Fibroblast of the aortic adventitia (primary cell): ENCODE measurements at regions not wholly inside any gene's neighbourhood (a gene's known extent, or its start where the extent isn't known, plus 50 kb on each side); places are given as distances from the start of the nearest gene placed in this dataset.

Experiments
- DNase-seq: peaks from one replicate; pipeline ENCODE4 v3.0.0-alpha.2; 2010; ENCODE audit warnings: low read depth
- H3K4me3 ChIP-seq: 2 replicates; pipeline ENCODE4 v1.5.1; 2011; ENCODE audit warnings: low read depth, mild to moderate bottlenecking, control low read depth, low read length, moderate library complexity
- CTCF ChIP-seq: IDR thresholded peaks from 2 replicates; pipeline ENCODE4 v1.5.1; 2011; ENCODE audit warnings: mild to moderate bottlenecking, low read length, control low read depth, inconsistent platforms; ENCODE audit not compliant: insufficient read depth

GRCh38 chr16:13492046-13492445, 427.9 kb upstream of the ERCC4 start:
- no peak overlapping the region for H3K4me3 ChIP-seq
- DNase-seq, result no peak
- TF ChIP-seq CTCF, result no peak

GRCh38 chr16:13503960-13504635, 415.9 kb upstream of the ERCC4 start:
- no peak for TF ChIP-seq CTCF
- H3K4me3 ChIP-seq, result no peak overlapping the region
- DNase-seq, result no peak

GRCh38 chr16:13507530-13507929, 412.4 kb upstream of the ERCC4 start:
- TF ChIP-seq CTCF, result no peak

GRCh38 chr16:13510425-13511151, 409.4 kb upstream of the ERCC4 start:
- no peak for TF ChIP-seq CTCF
- DNase-seq, result no peak
- H3K4me3 ChIP-seq, result no peak overlapping the region

More at GRCh38 chr16:13507530-13507929, 412.4 kb upstream of the ERCC4 start:
- no peak overlapping the region for H3K4me3 ChIP-seq
- no peak for DNase-seq

- TF ChIP-seq CTCF, result no peak
- H3K4me3 ChIP-seq, result no peak overlapping the region
- DNase-seq, result no peak
Measured at GRCh38 chr16:13517841-13518240, 402.1 kb upstream of the ERCC4 start.

- no peak overlapping the region for H3K4me3 ChIP-seq
- DNase-seq, result no peak
- TF ChIP-seq CTCF, result no peak
Measured at GRCh38 chr16:13519871-13520270, 400.1 kb upstream of the ERCC4 start.
